Activated CD4-positive, alpha-beta T cell treated with anti-CD3 and anti-CD28 coated beads, Interleukin-2, Interleukin-6, amounts not matched to agents 100 ng/mL and 50 ng/mL, durations not matched to agents 16 hours and 8 hours (primary cell): ENCODE measurements at regions not wholly inside any gene's neighbourhood (a gene's known extent, or its start where the extent isn't known, plus 50 kb on each side); places are given as distances from the start of the nearest gene placed in this dataset.
A peak's percentile ranks its signal among the peaks of the same experiment; 100 is the strongest.
"Not testable (repeated sequence)": the region's sequence is repeated elsewhere in the genome, so short reads cannot be mapped to it uniquely, and the experiment has no call there.

Source experiments
- DNase-seq: peaks from one replicate; pipeline ENCODE4 v3.0.0-alpha.2; 2020

GRCh38 chr3:63126530-63126929 is 151.6 kb upstream of the SYNPR start:
- DNase-seq = no peak

GRCh38 chr3:63128380-63128779 is 149.7 kb upstream of the SYNPR start:
- DNase-seq = no peak

GRCh38 chr3:63130625-63131024 is 147.5 kb upstream of the SYNPR start:
- no peak for DNase-seq

- no peak for DNase-seq
These were observed 145.5 kb upstream of the SYNPR start for GRCh38 chr3:63132461-63133250.

- no peak for DNase-seq
These were observed 142.7 kb upstream of the SYNPR start for GRCh38 chr3:63135367-63135766.

- DNase-seq = not testable (repeated sequence)
These were observed 141.9 kb upstream of the SYNPR start for GRCh38 chr3:63136249-63136648.

- no peak for DNase-seq
These were observed 135.4 kb upstream of the SYNPR start for GRCh38 chr3:63142681-63143080.

- DNase-seq = no peak
These were observed 132.0 kb upstream of the SYNPR start for GRCh38 chr3:63146154-63146553.

GRCh38 chr3:63150880-63151279 is 127.2 kb upstream of the SYNPR start:
- DNase-seq = no peak

GRCh38 chr3:63151897-63152296 is 126.2 kb upstream of the SYNPR start:
- no peak for DNase-seq

- DNase-seq = no peak
These were observed 118.3 kb upstream of the SYNPR start for GRCh38 chr3:63159764-63160163.

- no peak for DNase-seq
These were observed 111.0 kb upstream of the SYNPR start for GRCh38 chr3:63167113-63167512.

GRCh38 chr3:63168179-63168578 is 109.9 kb upstream of the SYNPR start:
- DNase-seq = no peak

- DNase-seq = no peak
These were observed 98.1 kb upstream of the SYNPR start for GRCh38 chr3:63179862-63180522.

GRCh38 chr3:63192248-63192647 is 85.9 kb upstream of the SYNPR start:
- DNase-seq = no peak

- DNase-seq = peak; percentile 0
These were observed 84.5 kb upstream of the SYNPR start for GRCh38 chr3:63193647-63194046.

- DNase-seq = no peak
These were observed 78.5 kb upstream of the SYNPR start for GRCh38 chr3:63199606-63200005.

GRCh38 chr3:63202529-63202928 is 75.6 kb upstream of the SYNPR start:
- no peak for DNase-seq

GRCh38 chr3:63207066-63207590 is 71.0 kb upstream of the SYNPR start:
- DNase-seq = no peak

- DNase-seq = no peak
These were observed 50.0 kb upstream of the SYNPR start for GRCh38 chr3:63228087-63228486.
